Mucosa of descending colon (tissue), 3 donors: ENCODE measurements at regions not wholly inside any gene's neighbourhood (a gene's known extent, or its start where the extent isn't known, plus 50 kb on each side); places are given as distances from the start of the nearest gene placed in this dataset.

Source experiments
- ATAC-seq: fragments of 200-7000 bp; cut with Tn5 transposase; one replicate; pipeline ENCODE4 v1.9.1; 2020; ENCODE audit warnings: mild to moderate bottlenecking, moderate library complexity
- DNase-seq, 3 donors: peaks; one replicate each; pipeline ENCODE4 v3.0.0-alpha.2; 2020
- H3K36me3 ChIP-seq: fragments of 200-600 bp; one replicate; pipeline ENCODE4 v1.8.0; 2021; ENCODE audit warnings: low read depth, mild to moderate bottlenecking
- H3K4me1 ChIP-seq: fragments of 200-600 bp; one replicate; pipeline ENCODE4 v1.8.0; 2021; ENCODE audit warnings: low read depth, mild to moderate bottlenecking
- H3K4me3 ChIP-seq: fragments of 200-600 bp; one replicate; pipeline ENCODE4 v1.8.0; 2021; ENCODE audit warnings: mild to moderate bottlenecking
- H3K9me3 ChIP-seq: fragments of 200-600 bp; one replicate; pipeline ENCODE4 v1.8.0; 2021; ENCODE audit warnings: mild to moderate bottlenecking
- CTCF ChIP-seq: fragments of 200-600 bp; IDR thresholded peaks from one replicate; pipeline ENCODE4 v1.8.0; 2022; ENCODE audit warnings: antibody characterized with exemption, mild to moderate bottlenecking
- intact Hi-C, 2 donors: fragments of 100-400 bp; cut with DNase I in 1 of 2; cut with micrococcal nuclease in 1 of 2; formaldehyde crosslinking; loops; one replicate each; pipeline versions ENCODE4 v1.11.0 to v1.11.1; 2022; cut with DNase I, micrococcal nuclease
- donor health status: DM: no; HTN: no; CAD: no; lungs with moderate emphysema.
- donor health status: DM: no; HTN: no; CAD: no.
- donor health status: DM: no; HTN: yes; CAD: no.

- DNase-seq, result no peak
- no peaks in the 10 kb centered on the region for H3K36me3 ChIP-seq
- intact Hi-C loops, result no loop called here
- no peak overlapping the region for H3K4me3 ChIP-seq
- H3K4me1 ChIP-seq, result no peaks in the 10 kb centered on the region
- ATAC-seq, result no peak
- TF ChIP-seq CTCF, result no peak
- no peaks in the 10 kb centered on the region for H3K9me3 ChIP-seq
Measured at GRCh38 chr18:67428805-67429204, 87.7 kb downstream of the DSEL start.

- TF ChIP-seq CTCF, result no peak
- ATAC-seq (no peak), DNase-seq (no peak)
- intact Hi-C loops, result no loop called here
- H3K36me3 ChIP-seq, result no peaks in the 10 kb centered on the region
- H3K4me3 ChIP-seq, result no peak overlapping the region
- no peaks in the 10 kb centered on the region for H3K4me1 ChIP-seq
- H3K9me3 ChIP-seq, result no peaks in the 10 kb centered on the region
Measured at GRCh38 chr18:67428158-67428557, 88.4 kb downstream of the DSEL start.

GRCh38 chr18:67426486-67426885 is 90.0 kb downstream of the DSEL start:
- no peaks in the 10 kb centered on the region for H3K9me3 ChIP-seq
- H3K36me3 ChIP-seq, result no peaks in the 10 kb centered on the region
- intact Hi-C loops, result no loop called here
- DNase-seq, result no peak
- no peak for ATAC-seq
- no peak for TF ChIP-seq CTCF
- no peak overlapping the region for H3K4me3 ChIP-seq
- no peaks in the 10 kb centered on the region for H3K4me1 ChIP-seq

- Histone ChIP-seq H3K4me3 (no peak overlapping the region), H3K9me3 (no peaks in the 10 kb centered on the region), H3K36me3 (no peaks in the 10 kb centered on the region), H3K4me1 (no peaks in the 10 kb centered on the region)
- intact Hi-C loops, result no loop called here
- no peak for ATAC-seq
- no peak for DNase-seq
- no peak for TF ChIP-seq CTCF
Measured at GRCh38 chr18:67425672-67426071, 90.8 kb downstream of the DSEL start.

- TF ChIP-seq CTCF, result no peak
- intact Hi-C loops, result no loop called here
- ATAC-seq, result no peak
Measured at GRCh38 chr18:67421651-67422050, 94.9 kb downstream of the DSEL start.

GRCh38 chr18:67417864-67418523 is 98.5 kb downstream of the DSEL start:
- Histone ChIP-seq H3K9me3 (no peaks in the 10 kb centered on the region), H3K36me3 (no peaks in the 10 kb centered on the region), H3K4me3 (no peak overlapping the region), H3K4me1 (no peaks in the 10 kb centered on the region)
- TF ChIP-seq CTCF, result no peak
- intact Hi-C loops, result no loop called here
- DNase-seq (peak in 1 of 3 donors; percentile 3), ATAC-seq (peak; percentile 45)

More at GRCh38 chr18:67421651-67422050, 94.9 kb downstream of the DSEL start:
- Histone ChIP-seq H3K9me3 (no peaks in the 10 kb centered on the region), H3K4me3 (no peak overlapping the region), H3K36me3 (no peaks in the 10 kb centered on the region), H3K4me1 (no peaks in the 10 kb centered on the region)
- no peak for DNase-seq
